Mucosa of descending colon (tissue), 3 donors: ENCODE measurements at regions not wholly inside any gene's neighbourhood (a gene's known extent, or its start where the extent isn't known, plus 50 kb on each side); places are given as distances from the start of the nearest gene placed in this dataset.
"Not testable (repeated sequence)": the region's sequence is repeated elsewhere in the genome, so short reads cannot be mapped to it uniquely, and the experiment has no call there.

Source experiments
- ATAC-seq: fragments of 200-7000 bp; cut with Tn5 transposase; one replicate; pipeline ENCODE4 v1.9.1; 2020; ENCODE audit warnings: mild to moderate bottlenecking, moderate library complexity
- DNase-seq, 3 donors: peaks; one replicate each; pipeline ENCODE4 v3.0.0-alpha.2; 2020
- H3K36me3 ChIP-seq: fragments of 200-600 bp; one replicate; pipeline ENCODE4 v1.8.0; 2021; ENCODE audit warnings: low read depth, mild to moderate bottlenecking
- H3K4me1 ChIP-seq: fragments of 200-600 bp; one replicate; pipeline ENCODE4 v1.8.0; 2021; ENCODE audit warnings: low read depth, mild to moderate bottlenecking
- H3K4me3 ChIP-seq: fragments of 200-600 bp; one replicate; pipeline ENCODE4 v1.8.0; 2021; ENCODE audit warnings: mild to moderate bottlenecking
- H3K9me3 ChIP-seq: fragments of 200-600 bp; one replicate; pipeline ENCODE4 v1.8.0; 2021; ENCODE audit warnings: mild to moderate bottlenecking
- intact Hi-C, 2 donors: fragments of 100-400 bp; cut with DNase I in 1 of 2; cut with micrococcal nuclease in 1 of 2; formaldehyde crosslinking; loops; one replicate each; pipeline versions ENCODE4 v1.11.0 to v1.11.1; 2022; cut with DNase I, micrococcal nuclease
- TF ChIP-seq, protein P1 (sequence below): fragments of 200-600 bp; IDR thresholded peaks from one replicate; pipeline ENCODE4 v1.8.0; 2022; ENCODE audit warnings: antibody characterized with exemption, mild to moderate bottlenecking
- donor health status: DM: no; HTN: no; CAD: no; lungs with moderate emphysema.
- donor health status: DM: no; HTN: no; CAD: no.
- donor health status: DM: no; HTN: yes; CAD: no.

DNA sequence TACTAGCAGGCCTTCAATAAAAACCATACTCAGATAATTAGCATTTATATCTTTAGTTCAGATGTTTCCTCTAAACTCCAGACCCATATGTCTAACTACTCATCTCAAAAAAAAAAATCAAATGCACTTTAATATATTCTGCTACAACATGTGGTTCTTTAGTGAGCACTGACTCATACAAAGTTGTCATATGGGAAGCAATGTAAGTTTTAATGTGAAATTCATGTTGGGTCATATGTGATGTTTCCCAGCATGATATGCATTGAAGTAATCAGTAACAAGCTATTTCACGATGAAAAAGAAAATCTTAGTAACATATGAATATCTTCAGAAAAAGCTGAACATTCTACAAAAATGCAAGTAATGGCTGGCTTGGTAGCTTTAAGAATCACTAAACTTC lies 859.7 kb upstream of the ADGRB3 start:
- intact Hi-C loops: no loop called here
- no peaks in the 10 kb centered on the region for H3K36me3 ChIP-seq
- no peak overlapping the region for H3K4me3 ChIP-seq
- DNase-seq (no peak), ATAC-seq (no peak)
- peaks cover 11% of the 10 kb centered on the region for H3K9me3 ChIP-seq
- TF ChIP-seq, protein P1, sequence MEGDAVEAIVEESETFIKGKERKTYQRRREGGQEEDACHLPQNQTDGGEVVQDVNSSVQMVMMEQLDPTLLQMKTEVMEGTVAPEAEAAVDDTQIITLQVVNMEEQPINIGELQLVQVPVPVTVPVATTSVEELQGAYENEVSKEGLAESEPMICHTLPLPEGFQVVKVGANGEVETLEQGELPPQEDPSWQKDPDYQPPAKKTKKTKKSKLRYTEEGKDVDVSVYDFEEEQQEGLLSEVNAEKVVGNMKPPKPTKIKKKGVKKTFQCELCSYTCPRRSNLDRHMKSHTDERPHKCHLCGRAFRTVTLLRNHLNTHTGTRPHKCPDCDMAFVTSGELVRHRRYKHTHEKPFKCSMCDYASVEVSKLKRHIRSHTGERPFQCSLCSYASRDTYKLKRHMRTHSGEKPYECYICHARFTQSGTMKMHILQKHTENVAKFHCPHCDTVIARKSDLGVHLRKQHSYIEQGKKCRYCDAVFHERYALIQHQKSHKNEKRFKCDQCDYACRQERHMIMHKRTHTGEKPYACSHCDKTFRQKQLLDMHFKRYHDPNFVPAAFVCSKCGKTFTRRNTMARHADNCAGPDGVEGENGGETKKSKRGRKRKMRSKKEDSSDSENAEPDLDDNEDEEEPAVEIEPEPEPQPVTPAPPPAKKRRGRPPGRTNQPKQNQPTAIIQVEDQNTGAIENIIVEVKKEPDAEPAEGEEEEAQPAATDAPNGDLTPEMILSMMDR: no peak
- H3K4me1 ChIP-seq: no peaks in the 10 kb centered on the region

DNA sequence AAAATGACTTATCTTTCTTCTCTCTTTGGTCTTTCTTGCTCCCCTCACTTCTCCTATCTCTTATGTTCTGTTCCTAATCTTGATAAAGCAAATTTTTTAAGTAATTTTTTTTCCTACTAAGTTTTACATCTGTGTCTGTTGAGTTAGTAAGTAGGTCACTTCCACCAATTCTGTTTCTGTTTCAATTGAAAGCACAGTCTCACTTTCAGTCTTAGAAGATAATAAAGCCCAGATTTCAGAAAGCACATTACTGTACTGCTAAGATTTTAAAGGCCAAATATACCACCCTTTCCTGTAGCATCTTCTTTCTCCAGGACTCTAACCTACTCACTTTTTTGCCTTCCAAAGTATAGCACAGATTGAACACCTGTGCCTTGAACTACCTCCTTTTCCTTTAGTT lies 866.1 kb upstream of the ADGRB3 start:
- intact Hi-C loops: no loop called here
- H3K36me3 ChIP-seq: no peaks in the 10 kb centered on the region
- H3K4me3 ChIP-seq: no peak overlapping the region
- DNase-seq (no peak), ATAC-seq (no peak)
- no peaks in the 10 kb centered on the region for H3K4me1 ChIP-seq
- peaks cover 8% of the 10 kb centered on the region for H3K9me3 ChIP-seq
- TF ChIP-seq, protein P1: no peak

- H3K4me1 ChIP-seq, intact Hi-C loops, DNase-seq, ATAC-seq, H3K4me3 ChIP-seq, H3K36me3 ChIP-seq: not testable (repeated sequence)
- H3K9me3 ChIP-seq: peaks cover 10% of the 10 kb centered on the region
Measured at GRCh38 chr6:67767046-67767822, 867.8 kb upstream of the ADGRB3 start.

DNA sequence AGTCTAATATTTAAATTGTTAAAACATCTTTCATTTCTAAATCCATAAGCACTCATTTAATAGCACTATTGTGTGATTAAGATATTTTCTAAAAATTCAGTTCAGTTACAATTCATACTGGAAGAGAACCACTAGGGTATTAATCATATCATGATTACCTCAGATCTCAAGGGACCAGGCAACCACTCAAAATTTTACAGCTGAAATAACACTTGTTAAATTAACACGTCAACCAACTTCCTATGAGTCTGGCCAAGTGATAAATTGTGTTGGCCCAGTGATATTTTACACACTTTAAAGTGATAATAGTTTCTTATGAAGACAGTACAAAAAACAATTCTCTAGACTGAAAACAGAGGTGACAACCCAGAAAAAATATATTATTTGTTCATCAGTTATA lies 869.0 kb upstream of the ADGRB3 start:
- Histone ChIP-seq H3K4me1 (no peaks in the 10 kb centered on the region), H3K9me3 (peaks cover 13% of the 10 kb centered on the region), H3K36me3 (no peaks in the 10 kb centered on the region), H3K4me3 (no peak overlapping the region)
- ATAC-seq: no peak
- no peak for DNase-seq
- TF ChIP-seq, protein P1: no peak
- intact Hi-C loops: no loop called here

- Histone ChIP-seq H3K4me3 (no peak overlapping the region), H3K36me3 (no peaks in the 10 kb centered on the region), H3K4me1 (no peaks in the 10 kb centered on the region), H3K9me3 (peaks cover 32% of the 10 kb centered on the region)
- intact Hi-C loops: no loop called here
- ATAC-seq: no peak
- TF ChIP-seq, protein P1: no peak
- DNase-seq: no peak
Measured at GRCh38 chr6:67759001-67759400, 876.1 kb upstream of the ADGRB3 start.

DNA sequence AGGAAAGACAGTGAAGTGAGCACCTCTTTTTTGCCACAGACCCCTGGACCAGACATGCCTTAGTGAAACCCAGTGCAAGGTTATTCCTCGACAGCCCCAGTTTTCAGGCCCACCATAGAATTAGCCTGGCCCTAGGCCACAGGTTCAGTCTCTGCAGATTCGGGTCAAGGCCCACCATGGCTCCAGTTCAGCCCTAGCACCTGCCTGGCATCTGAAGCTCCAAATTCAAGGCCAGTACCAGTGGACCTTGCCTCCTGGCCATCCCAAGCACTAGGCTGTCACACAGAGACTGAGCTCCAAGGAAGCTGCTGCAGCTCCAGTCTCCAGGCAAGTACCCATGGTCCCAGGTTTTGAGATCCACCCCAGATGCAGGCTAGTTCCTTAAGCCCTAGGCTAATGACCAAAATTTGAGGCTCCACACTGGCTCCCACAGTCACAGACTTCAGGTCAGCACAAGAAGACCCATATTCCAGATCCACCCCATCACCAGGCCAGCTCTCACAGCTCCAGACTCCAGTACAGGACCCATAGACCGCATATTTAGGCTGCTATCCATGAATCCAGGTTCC lies 877.5 kb upstream of the ADGRB3 start:
- Histone ChIP-seq H3K4me3 (no peak overlapping the region), H3K36me3 (no peaks in the 10 kb centered on the region), H3K9me3 (peaks cover 30% of the 10 kb centered on the region), H3K4me1 (no peaks in the 10 kb centered on the region)
- TF ChIP-seq, protein P1: no peak
- no peak for ATAC-seq
- DNase-seq: no peak
- intact Hi-C loops: no loop called here
